ENCODE measurements at regions not wholly inside any gene's neighbourhood (a gene's known extent, or its start where the extent isn't known, plus 50 kb on each side); places are given as distances from the start of the nearest gene placed in this dataset.

GRCh38 chr2:5493256-5493655 lies 198.9 kb upstream of the SOX11 start:
- intact Hi-C loops (cut with micrococcal nuclease): no loop called here
- no peak overlapping the region for H3K27ac ChIP-seq (ENCODE audit: low read depth, low read length)
- H3K36me3 ChIP-seq (ENCODE audit: control insufficient read depth in 1 of 2, insufficient read depth in 2 of 2, low read length in 2 of 2): no peaks in the 10 kb centered on the region
- no peak overlapping the region for H3K4me3 ChIP-seq (replicated peaks in 1 of 2; ENCODE audit: low read depth in 1 of 2, low read length in 2 of 2)
- no TSS peak for BruUV-seq (replicated peaks)
- H3K9ac ChIP-seq (ENCODE audit: low read length): no peak overlapping the region
- RAD21 ChIA-PET (ENCODE audit: low non-redundant PET in 1 of 2, low total read pairs in 2 of 2, uncharacterized antibody in 2 of 2, unreplicated experiment in 2 of 2): no interaction called here
- CTCF ChIA-PET: no interaction called here
- H3K9me2 ChIP-seq (ENCODE audit: insufficient read depth): no peaks in the 10 kb centered on the region
- TF ChIP-seq SP1 (IDR thresholded peaks at IDR 0.05; ENCODE audit: low read depth) (no peak), SIN3A (IDR thresholded peaks at IDR 0.05; ENCODE audit: low read depth) (no peak), ZNF274 (IDR thresholded peaks at IDR 0.05; ENCODE audit: low read depth, low read length) (no peak), FOSL1 (IDR thresholded peaks at IDR 0.05; ENCODE audit: low read depth) (no peak), EGR1 (IDR thresholded peaks at IDR 0.05; ENCODE audit: low read depth) (no peak), TCF7L2 (IDR thresholded peaks at IDR 0.05; ENCODE audit: borderline replicate concordance, extremely low read depth, insufficient read depth, insufficient read length) (no peak), SRF (IDR thresholded peaks at IDR 0.05; ENCODE audit: low read depth) (no peak), ELF1 (IDR thresholded peaks at IDR 0.05; ENCODE audit: borderline replicate concordance, low read depth) (no peak), EZH2phosphoT487 (IDR thresholded peaks at IDR 0.05; ENCODE audit: borderline replicate concordance) (no peak), YY1 (IDR thresholded peaks at IDR 0.05; ENCODE audit: extremely low read depth, insufficient replicate concordance, low read depth, low read length) (no peak), JUND (IDR thresholded peaks at IDR 0.05) (no peak), ZFX (IDR thresholded peaks at IDR 0.05) (no peak), REST (IDR thresholded peaks at IDR 0.05; ENCODE audit: low read depth) (no peak), POLR2A (IDR thresholded peaks at IDR 0.05; ENCODE audit: borderline replicate concordance, extremely low read depth, insufficient read depth, insufficient read length) (no peak), CEBPB (IDR thresholded peaks at IDR 0.05; ENCODE audit: low read depth) (no peak), EZH2 (IDR thresholded peaks at IDR 0.05) (no peak)
- TF ChIP-seq, protein P1, sequence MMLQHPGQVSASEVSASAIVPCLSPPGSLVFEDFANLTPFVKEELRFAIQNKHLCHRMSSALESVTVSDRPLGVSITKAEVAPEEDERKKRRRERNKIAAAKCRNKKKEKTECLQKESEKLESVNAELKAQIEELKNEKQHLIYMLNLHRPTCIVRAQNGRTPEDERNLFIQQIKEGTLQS (IDR thresholded peaks at IDR 0.05): no peak
- TF ChIP-seq, protein P2, sequence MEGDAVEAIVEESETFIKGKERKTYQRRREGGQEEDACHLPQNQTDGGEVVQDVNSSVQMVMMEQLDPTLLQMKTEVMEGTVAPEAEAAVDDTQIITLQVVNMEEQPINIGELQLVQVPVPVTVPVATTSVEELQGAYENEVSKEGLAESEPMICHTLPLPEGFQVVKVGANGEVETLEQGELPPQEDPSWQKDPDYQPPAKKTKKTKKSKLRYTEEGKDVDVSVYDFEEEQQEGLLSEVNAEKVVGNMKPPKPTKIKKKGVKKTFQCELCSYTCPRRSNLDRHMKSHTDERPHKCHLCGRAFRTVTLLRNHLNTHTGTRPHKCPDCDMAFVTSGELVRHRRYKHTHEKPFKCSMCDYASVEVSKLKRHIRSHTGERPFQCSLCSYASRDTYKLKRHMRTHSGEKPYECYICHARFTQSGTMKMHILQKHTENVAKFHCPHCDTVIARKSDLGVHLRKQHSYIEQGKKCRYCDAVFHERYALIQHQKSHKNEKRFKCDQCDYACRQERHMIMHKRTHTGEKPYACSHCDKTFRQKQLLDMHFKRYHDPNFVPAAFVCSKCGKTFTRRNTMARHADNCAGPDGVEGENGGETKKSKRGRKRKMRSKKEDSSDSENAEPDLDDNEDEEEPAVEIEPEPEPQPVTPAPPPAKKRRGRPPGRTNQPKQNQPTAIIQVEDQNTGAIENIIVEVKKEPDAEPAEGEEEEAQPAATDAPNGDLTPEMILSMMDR (IDR thresholded peaks at IDR 0.05 in 2 of 3, conservative IDR thresholded peaks at IDR 0.05 in 1 of 3; ENCODE audit: borderline replicate concordance in 1 of 3, insufficient read depth in 1 of 3, low read depth in 2 of 3, low read length in 2 of 3): no peak
- H3K27me3 ChIP-seq (ENCODE audit: insufficient read depth, low read length): no peaks in the 10 kb centered on the region
- no peaks in the 10 kb centered on the region for H3K79me2 ChIP-seq (ENCODE audit: insufficient read depth, low read length)
- POLR2A ChIA-PET: no interaction called here
- no peaks in the 10 kb centered on the region for H3K4me1 ChIP-seq (ENCODE audit: control insufficient read depth in 1 of 2, insufficient read depth in 2 of 2, low read length in 2 of 2)
- peaks cover 0 to 18% of the 10 kb centered on the region in 2 experiments; a peak in 2 of 4 replicates for H3K9me3 ChIP-seq (ENCODE audit: control insufficient read depth in 1 of 2, insufficient read depth in 1 of 2, low read depth in 1 of 2, low read length in 2 of 2)
- no peak overlapping the region for H2AFZ ChIP-seq (ENCODE audit: low read depth, low read length, poor library complexity, severe bottlenecking)
- DNase-seq (ENCODE audit: low read depth, low spot score) (no peak), ATAC-seq (no peak)
- no peaks in the 10 kb centered on the region for H4K20me1 ChIP-seq (ENCODE audit: insufficient read depth)
- no peak overlapping the region for H3K4me2 ChIP-seq (ENCODE audit: low read length)
